ENCODE measurements at regions not wholly inside any gene's neighbourhood (a gene's known extent, or its start where the extent isn't known, plus 50 kb on each side); places are given as distances from the start of the nearest gene placed in this dataset.
A peak's percentile ranks its signal among the peaks of the same experiment; 100 is the strongest.
"Not testable (repeated sequence)": the region's sequence is repeated elsewhere in the genome, so short reads cannot be mapped to it uniquely, and the experiment has no call there.

DNA sequence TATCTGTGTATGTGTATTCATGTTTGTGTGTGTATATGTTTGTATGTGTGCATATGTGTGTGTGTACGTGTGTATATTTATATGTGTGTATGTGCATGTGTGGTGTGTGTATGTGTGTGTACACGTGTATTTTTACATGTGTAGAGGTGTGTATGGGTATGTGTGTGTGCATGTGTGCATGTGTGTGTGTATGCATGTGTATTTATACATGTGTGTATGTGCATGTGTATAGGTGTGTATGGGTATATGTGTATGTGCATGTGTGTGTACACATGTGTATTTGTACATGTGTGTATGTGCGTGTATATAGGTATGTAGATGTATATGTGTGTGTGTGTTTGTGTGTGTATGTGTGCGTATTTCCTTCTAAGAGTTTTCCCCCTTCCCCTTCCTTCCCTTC, 207.7 kb upstream of the ATP6AP2 start:
- DNase-seq (ENCODE audit: low spot score): no peak

- DNase-seq (ENCODE audit: low spot score): no peak
Observed at GRCh38 chrX:40371376-40371775, 209.4 kb upstream of the ATP6AP2 start.

GRCh38 chrX:40368611-40369061, 212.1 kb upstream of the ATP6AP2 start:
- no peak for DNase-seq (ENCODE audit: low spot score)

DNA sequence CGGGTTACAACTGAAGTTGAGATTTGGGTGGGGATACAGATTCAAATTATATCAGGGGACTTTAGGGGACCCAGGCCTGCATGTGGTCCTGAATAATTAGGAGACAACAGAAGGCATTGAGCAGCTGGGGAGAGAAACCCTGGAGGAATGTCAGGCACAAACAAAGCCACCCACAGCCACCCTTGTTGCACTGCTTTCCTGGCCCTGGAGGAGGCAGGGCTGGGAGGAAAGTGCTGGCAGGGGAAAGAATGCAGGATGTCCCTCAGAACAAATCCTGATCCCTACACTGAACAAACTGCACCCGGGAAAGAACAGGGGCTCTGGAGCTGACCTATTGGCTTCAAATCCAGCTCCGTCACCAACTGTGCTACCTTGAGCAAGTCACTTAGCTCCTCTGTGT, 214.1 kb upstream of the ATP6AP2 start:
- DNase-seq (ENCODE audit: low spot score): peak; percentile 23

GRCh38 chrX:40362291-40362690, 218.5 kb upstream of the ATP6AP2 start:
- not testable (repeated sequence) for DNase-seq (ENCODE audit: low spot score)

- no peak for DNase-seq (ENCODE audit: low spot score)
Observed at GRCh38 chrX:40360557-40360956, 220.2 kb upstream of the ATP6AP2 start.

DNA sequence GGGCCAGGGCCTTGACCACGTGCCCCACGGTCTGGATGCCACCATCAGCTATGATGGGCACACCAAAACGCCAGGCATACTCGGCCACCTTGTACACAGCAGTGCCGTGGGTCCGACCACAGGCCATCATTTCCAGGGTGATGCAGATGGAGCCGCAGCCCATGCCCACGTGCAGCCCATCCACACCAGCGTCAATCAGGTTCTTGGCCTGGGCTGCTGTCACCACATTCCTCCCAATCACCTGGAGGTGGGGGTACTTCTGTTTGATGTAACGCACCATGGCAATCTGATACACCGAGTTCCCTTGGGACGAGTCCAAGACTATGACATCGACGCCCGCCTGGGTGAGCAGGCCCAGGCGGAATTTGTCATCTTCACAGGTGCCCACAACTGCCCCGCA, 221.2 kb upstream of the ATP6AP2 start:
- no peak for DNase-seq (ENCODE audit: low spot score)

DNA sequence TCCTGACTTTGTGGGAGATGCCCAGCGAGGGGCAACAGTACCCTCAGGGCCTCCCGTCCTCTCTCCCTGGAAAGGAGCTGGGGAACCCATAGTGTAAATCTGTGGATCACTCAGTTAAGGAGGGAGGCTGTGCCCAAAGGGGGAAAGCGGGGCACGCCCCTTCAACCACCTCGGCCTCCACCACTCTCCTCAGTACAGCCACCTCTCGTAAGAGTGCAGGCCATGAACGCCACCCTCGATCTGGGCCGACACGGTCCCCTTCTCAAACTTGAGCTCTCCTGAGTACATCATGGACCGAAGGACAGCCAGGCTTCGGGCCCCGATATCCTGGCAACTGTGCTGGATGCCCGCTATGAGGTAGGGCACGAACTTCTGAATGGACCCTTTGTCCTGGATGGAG, 221.8 kb upstream of the ATP6AP2 start:
- no peak for DNase-seq (ENCODE audit: low spot score)

DNA sequence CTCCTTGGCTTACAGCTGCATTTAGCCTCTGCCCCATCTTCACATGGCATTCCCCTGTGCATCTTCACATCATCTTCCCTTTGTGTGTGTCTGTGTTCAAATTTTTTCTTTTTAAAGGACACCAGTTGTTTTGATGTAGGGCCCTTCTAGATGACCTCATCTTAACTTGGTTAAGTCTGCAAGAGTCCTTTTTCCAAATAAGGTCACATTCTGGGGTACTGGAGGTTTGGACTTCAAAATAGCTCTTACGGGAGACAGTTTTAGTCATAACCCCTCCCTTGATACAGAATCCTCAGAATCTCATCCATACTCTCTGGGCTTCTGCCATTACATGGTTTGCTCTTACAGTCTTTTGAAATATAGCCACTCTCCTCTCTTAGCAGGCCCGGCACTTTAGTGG, 231.5 kb upstream of the ATP6AP2 start:
- no peak for DNase-seq (ENCODE audit: low spot score)

- DNase-seq (ENCODE audit: low spot score): no peak
Observed at GRCh38 chrX:40346379-40346778, 234.4 kb upstream of the ATP6AP2 start.

DNA sequence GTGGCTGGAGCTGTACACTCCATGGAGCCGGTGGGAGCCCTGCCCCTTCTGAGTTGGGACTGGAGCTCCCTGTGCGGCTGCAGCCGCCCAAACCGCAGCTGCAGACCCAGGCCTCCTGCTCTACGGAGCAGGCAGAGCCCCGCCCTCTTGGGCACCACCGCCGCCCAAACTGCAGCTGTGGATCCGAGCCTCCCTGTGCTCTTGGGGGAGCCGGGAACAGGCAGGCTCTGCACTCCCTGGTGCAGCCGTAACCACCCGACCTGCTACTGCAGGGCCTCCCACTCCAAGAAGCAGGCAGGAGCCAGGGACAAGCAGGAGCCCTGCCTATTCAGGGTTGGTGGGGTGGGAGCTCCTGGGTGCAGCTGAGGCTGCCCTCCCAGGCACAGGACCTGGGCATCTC, 237.5 kb upstream of the ATP6AP2 start:
- no peak for DNase-seq (ENCODE audit: low spot score)

DNA sequence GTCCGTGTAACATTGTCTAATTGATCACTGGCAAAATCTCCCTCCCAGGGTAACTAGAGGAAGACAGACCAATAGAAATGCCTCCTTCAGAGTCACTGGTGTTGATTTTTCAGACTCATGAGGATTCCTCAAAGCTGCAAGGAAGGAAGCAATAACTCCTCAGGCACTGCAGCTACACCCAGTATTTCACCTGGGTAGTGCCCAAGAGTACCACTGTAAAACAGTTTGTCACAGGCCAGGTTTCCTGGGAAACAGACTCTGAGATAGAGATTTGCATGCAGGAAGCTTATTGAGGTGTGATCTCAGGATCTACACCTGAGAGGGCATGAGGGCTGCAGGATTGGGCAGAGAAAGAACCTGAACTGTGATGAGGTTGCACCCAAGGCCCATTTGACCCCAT, 240.7 kb upstream of the ATP6AP2 start:
- no peak for DNase-seq (ENCODE audit: low spot score)

DNA sequence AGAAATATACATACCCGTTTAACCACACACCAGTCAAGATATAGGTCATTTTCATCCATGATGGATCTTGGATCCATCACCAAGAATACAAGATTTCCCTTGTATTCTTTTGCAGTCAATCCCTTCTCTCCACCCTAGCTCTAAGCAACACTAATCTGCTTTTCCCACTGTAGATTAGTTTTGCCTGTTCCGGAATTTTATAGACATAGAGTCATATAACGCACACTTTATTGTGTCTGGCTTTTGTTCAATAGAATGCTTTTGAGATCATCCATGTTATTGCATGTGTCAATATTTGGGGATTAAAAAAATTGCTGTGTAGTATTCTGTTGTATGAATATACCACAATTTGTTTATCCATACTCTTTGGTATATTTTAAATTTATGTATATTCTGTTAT, 235.6 kb upstream of the BCOR start:
- DNase-seq (ENCODE audit: low spot score): no peak

GRCh38 chrX:40331762-40332161, 234.0 kb upstream of the BCOR start:
- DNase-seq (ENCODE audit: low spot score): no peak

DNA sequence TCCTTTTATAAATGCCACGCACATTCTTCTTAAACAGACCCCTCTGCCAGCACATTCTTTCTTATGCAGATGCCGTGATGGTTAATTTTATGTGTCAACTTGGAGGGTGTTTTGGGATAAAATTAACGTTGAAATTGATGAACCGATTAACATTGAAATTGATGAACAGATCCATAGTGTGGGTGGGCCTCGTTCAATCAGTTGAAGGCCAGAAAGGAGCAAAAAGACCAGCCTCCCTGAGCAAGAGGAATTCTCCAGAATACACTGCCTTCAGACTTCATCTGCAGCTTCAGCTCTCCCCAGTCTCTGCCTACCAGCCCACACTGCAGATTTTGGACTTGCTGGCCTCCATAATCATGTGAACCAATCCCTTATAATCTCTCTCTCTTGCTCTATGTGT, 233.6 kb upstream of the BCOR start:
- DNase-seq (ENCODE audit: low spot score): no peak

GRCh38 chrX:40329616-40330015, 231.9 kb upstream of the BCOR start:
- DNase-seq (ENCODE audit: low spot score): no peak

DNA sequence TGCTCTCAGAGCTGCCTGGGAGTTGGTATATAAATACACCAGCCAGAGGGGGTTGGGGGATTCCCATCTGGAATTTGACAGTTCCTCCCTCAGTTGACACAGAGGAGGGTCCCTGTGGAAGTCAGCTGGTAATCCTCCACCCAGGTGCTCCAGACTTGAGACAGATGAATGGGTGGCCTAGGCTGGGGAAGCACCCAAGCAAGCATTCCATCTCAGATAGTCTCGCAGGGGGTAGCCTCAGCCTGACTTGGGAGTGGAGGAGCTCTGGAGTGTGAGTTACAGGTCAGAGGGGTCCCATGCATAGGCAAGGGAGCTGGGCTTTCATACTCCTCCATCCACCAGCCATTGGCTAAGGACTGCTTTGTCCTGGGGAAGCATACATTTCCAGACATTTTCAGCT, 229.3 kb upstream of the BCOR start:
- DNase-seq (ENCODE audit: low spot score): no peak

DNA sequence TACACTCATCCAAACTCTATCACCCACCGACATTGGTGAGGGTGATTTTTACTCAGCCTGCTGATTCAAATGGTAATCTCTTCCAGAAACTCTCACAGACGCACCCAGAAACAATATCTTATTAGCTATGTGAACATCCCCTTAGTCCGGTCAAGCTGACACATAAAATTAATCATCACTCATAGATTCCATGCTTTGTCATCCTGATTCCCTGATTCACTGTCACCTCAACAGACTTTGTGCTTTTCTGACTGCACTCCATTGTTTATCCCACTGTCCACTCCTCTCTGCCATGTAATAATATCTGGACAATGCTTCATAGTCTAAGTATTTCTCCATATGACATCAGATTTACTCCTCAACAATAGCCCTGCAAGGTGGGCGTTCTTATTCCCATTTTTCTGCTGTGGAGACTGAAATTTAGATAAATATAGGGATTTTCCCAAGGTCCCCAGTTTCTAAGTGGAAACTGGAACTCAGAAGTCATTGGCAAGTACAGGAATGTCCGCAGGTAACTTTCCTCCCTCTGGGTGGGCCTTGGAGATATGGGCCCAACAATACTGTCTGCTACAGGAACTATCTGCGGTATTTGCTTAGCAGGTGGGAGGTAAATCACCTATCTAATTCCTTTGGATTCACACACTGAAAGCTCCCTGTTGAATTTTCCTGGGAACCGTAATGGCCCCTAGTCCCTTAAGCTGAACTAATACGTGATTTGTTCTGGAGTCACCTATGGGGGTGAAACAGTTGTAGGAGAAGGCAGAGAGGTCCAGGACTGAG, 228.6 kb upstream of the BCOR start:
- no peak for DNase-seq (ENCODE audit: low spot score)

GRCh38 chrX:40325161-40325560, 227.4 kb upstream of the BCOR start:
- no peak for DNase-seq (ENCODE audit: low spot score)

GRCh38 chrX:40323977-40324376, 226.2 kb upstream of the BCOR start:
- DNase-seq (ENCODE audit: low spot score): no peak

DNA sequence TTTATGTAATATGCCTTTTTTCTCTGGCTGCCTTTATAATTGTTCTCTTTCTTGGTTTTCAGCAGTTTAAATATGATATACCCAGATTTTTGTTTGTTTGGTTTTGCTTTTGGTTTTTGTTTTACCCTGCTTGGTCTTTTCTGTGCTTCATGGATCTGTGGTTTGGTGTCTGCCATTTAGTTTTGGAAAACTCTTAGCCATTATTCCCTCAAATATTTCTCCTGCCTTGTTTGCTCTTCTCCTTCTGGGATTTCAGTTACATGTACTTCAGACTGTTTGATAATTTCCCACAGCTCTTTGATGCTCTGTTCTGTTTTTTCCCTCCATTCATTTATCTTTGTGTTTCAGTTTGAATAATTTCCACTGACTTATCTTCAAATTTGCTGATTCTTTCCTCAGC, 223.1 kb upstream of the BCOR start:
- no peak for DNase-seq (ENCODE audit: low spot score)

GRCh38 chrX:40318801-40319200, 221.0 kb upstream of the BCOR start:
- DNase-seq (ENCODE audit: low spot score): no peak

DNA sequence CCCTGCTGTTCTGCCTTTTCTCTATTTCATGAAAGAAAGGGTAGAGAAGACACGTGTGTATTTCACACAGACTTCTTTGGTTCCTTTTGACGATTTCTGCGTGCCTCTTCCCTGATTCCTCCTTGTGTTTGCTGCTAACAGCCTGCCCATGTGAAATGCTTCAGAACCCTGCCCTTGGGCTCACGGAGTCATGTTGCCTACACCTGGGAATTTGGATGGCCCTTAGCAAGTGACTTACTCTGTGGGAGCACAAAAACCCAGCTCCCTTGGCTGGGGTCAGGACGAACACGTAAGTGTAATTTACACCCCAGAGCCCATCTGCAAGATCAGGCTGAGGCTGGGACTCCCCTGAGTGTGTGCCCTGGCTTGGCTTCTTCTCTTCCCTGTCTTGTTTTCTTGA, 220.3 kb upstream of the BCOR start:
- DNase-seq (ENCODE audit: low spot score): no peak

- DNase-seq (ENCODE audit: low spot score): no peak
Observed at GRCh38 chrX:40316502-40316901, 218.7 kb upstream of the BCOR start.

Data from AG08396 (cell line).